ENCODE measurements at regions not wholly inside any gene's neighbourhood (a gene's known extent, or its start where the extent isn't known, plus 50 kb on each side); places are given as distances from the start of the nearest gene placed in this dataset.

DNA sequence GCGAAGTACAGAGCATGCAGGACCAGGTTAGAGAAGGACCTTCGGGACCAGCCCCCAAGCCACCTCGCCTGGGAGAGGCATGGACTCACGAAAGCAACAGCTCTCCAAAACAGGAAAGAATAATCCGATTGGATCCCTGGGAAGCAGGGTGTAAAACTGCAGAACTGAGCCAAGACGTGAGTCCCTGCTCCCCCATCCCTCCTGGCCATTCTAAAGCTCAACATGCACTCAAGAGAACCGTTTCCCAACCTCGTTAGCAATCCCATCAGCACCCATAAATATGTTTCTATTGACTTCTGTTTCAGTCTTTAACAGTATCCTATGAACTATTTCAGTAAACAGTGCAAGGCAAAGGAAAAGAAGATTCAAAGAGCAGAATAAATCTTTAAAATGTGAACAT lies 167.0 kb downstream of the COPRS start:
- WGBS, 2 donors (ENCODE audit: low coverage in 1 of 2), result 76% methylated on average over 8 of the region's 8 CpGs; no CpG with 5 or more reads in 1 of the 2 donors
- Histone ChIP-seq H3K27ac (peak overlapping the region; percentile 28 to 82 (median 63)), H3K36me3 (no peaks in the 10 kb centered on the region), H3K9me3 (no peaks in the 10 kb centered on the region), H3K4me1 (peaks cover 6 to 29% (median 18%) of the 10 kb centered on the region in 4 donors), H3K4me3 (no peak overlapping the region), H3K27me3 (no peaks in the 10 kb centered on the region)
- in situ Hi-C loops (cut with MboI; ENCODE audit: low pct_ligation_motif_present in 1 of 4, low pct_unique_long_range_greater_than_20kb in 1 of 4, low sequenced_read_pairs in 3 of 4) (no loop called here), intact Hi-C loops (cut with DNase I; ENCODE audit: low total_unique reads) (loop anchor here (10.0 kb wide), 1 partner anchor 137 kb away; no protein-coding TSS in a partner anchor)
- TF ChIP-seq EP300 (IDR thresholded peaks at IDR 0.05; ENCODE audit: low read depth), result no peak
- no peak for TF ChIP-seq POLR2AphosphoS5 (IDR thresholded peaks at IDR 0.05)
- DNase-seq, result no peak

GRCh38 chr17:31691251-31691905 lies 167.7 kb downstream of the COPRS start:
- WGBS, 2 donors (ENCODE audit: low coverage in 1 of 2), result 86 to 87% methylated on average over 3 to 9 of the region's 9 CpGs
- no peaks in the 10 kb centered on the region for H3K9me3 ChIP-seq
- peaks cover 5 to 24% (median 13%) of the 10 kb centered on the region in 4 donors for H3K4me1 ChIP-seq
- DNase-seq, result no peak
- TF ChIP-seq POLR2A (IDR thresholded peaks at IDR 0.05) (no peak), POLR2AphosphoS5 (IDR thresholded peaks at IDR 0.05) (no peak), EP300 (IDR thresholded peaks at IDR 0.05; ENCODE audit: low read depth) (no peak)
- H3K4me3 ChIP-seq, result no peak overlapping the region
- H3K27ac ChIP-seq, result peak overlapping the region in 3 of 4 donors; percentile 28 to 82 (median 54)
- in situ Hi-C loops (cut with MboI; ENCODE audit: low pct_ligation_motif_present in 1 of 4, low pct_unique_long_range_greater_than_20kb in 1 of 4, low sequenced_read_pairs in 3 of 4), result no loop called here
- intact Hi-C loops (cut with DNase I; ENCODE audit: low total_unique reads), result loop anchor here (10.0 kb wide), 1 partner anchor 137 kb away; no protein-coding TSS in a partner anchor
- H3K27me3 ChIP-seq, result no peaks in the 10 kb centered on the region
- no peaks in the 10 kb centered on the region for H3K36me3 ChIP-seq

- peaks cover 0 to 17% (median 7%) of the 10 kb centered on the region in 4 donors for H3K4me1 ChIP-seq
- H3K9me3 ChIP-seq, result no peaks in the 10 kb centered on the region
- no peak for TF ChIP-seq POLR2A (IDR thresholded peaks at IDR 0.05)
- TF ChIP-seq CTCF (IDR thresholded peaks at IDR 0.05), result no peak
- TF ChIP-seq POLR2AphosphoS5 (IDR thresholded peaks at IDR 0.05), result no peak
- no peak for TF ChIP-seq EP300 (IDR thresholded peaks at IDR 0.05; ENCODE audit: low read depth)
- H3K4me3 ChIP-seq, result no peak overlapping the region
- in situ Hi-C loops (cut with MboI; ENCODE audit: low pct_ligation_motif_present in 1 of 4, low pct_unique_long_range_greater_than_20kb in 1 of 4, low sequenced_read_pairs in 3 of 4) (no loop called here), intact Hi-C loops (cut with DNase I; ENCODE audit: low total_unique reads) (loop anchor here (10.0 kb wide), 1 partner anchor 135 kb away; no protein-coding TSS in a partner anchor)
- H3K36me3 ChIP-seq, result no peaks in the 10 kb centered on the region
- no peaks in the 10 kb centered on the region for H3K27me3 ChIP-seq
- no peak for DNase-seq
- H3K27ac ChIP-seq, result no peak overlapping the region
- WGBS, 2 donors (ENCODE audit: low coverage in 1 of 2), result 82 to 90% methylated on average over 2 to 3 of the region's 3 CpGs
Measured at GRCh38 chr17:31690151-31690551, 168.9 kb downstream of the COPRS start.

DNA sequence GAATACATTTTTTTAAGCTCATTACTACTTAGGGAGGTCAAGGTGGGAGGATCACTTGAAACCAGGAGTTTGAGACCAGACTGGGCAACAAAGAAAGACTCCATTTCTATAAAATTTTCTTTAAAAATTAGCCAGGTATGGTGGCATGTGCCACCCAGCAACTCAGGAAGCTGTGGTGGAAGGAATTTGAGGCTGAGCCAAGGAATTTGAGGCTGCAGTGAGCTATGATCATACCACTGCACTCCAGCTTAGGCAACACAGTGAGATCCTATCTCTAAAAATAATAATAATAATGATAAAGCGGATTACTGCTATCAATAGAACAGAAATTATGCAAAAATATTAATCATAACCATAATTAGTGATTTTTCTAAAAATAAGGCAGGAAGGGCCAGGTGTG lies 170.3 kb downstream of the COPRS start:
- no peak for DNase-seq
- no peaks in the 10 kb centered on the region for H3K9me3 ChIP-seq
- in situ Hi-C loops (cut with MboI; ENCODE audit: low pct_ligation_motif_present in 1 of 4, low pct_unique_long_range_greater_than_20kb in 1 of 4, low sequenced_read_pairs in 3 of 4) (no loop called here), intact Hi-C loops (cut with DNase I; ENCODE audit: low total_unique reads) (no loop called here)
- no peaks in the 10 kb centered on the region for H3K27me3 ChIP-seq
- TF ChIP-seq CTCF (IDR thresholded peaks at IDR 0.05) (no peak), EP300 (IDR thresholded peaks at IDR 0.05; ENCODE audit: low read depth) (no peak), POLR2A (IDR thresholded peaks at IDR 0.05) (no peak), POLR2AphosphoS5 (IDR thresholded peaks at IDR 0.05) (no peak)
- H3K27ac ChIP-seq, result no peak overlapping the region
- H3K4me3 ChIP-seq, result no peak overlapping the region
- H3K36me3 ChIP-seq, result no peaks in the 10 kb centered on the region
- H3K4me1 ChIP-seq, result peaks cover 0 to 8% (median 4%) of the 10 kb centered on the region in 4 donors
- WGBS, 2 donors (ENCODE audit: low coverage in 1 of 2), result 83 to 94% methylated on average over 1 of the region's 1 CpG

DNA sequence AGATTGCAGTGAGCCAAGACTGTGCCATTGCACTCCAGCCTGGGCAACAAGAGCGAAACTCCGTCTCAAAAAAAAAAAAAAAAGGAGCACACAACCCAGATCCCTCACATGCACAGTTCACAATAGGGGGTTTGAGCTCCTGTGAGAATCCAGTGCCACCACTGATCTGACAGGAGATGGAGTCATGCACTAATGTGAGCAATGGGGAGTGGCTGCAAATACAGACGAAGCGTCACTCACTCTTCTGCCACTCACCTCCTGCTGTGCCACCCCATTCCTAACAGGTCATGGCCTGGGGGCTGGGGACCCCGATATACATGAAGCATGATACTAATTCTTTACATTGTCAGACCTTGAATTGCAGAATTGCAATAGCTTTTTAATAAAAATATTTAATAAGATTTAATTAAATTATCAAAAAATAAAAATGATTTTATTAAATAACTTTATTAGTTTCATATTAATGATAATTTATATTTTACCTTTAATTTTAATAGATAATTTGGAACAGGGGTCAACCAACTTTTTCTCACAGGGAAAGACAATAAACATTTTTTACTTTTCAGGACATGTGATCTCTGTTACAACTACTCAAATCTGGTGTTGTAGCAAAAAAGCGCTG lies 171.4 kb downstream of the COPRS start:
- no peaks in the 10 kb centered on the region for H3K27me3 ChIP-seq
- H3K9me3 ChIP-seq, result no peaks in the 10 kb centered on the region
- in situ Hi-C loops (cut with MboI; ENCODE audit: low pct_ligation_motif_present in 1 of 4, low pct_unique_long_range_greater_than_20kb in 1 of 4, low sequenced_read_pairs in 3 of 4), result no loop called here
- H3K4me3 ChIP-seq, result no peak overlapping the region
- 71 to 90% methylated on average over 3 to 6 of the region's 6 CpGs for WGBS, 2 donors (ENCODE audit: low coverage in 1 of 2)
- no peak overlapping the region for H3K27ac ChIP-seq
- H3K36me3 ChIP-seq, result no peaks in the 10 kb centered on the region
- H3K4me1 ChIP-seq, result peaks cover 0 to 3% (median 0%) of the 10 kb centered on the region in 4 donors
- TF ChIP-seq POLR2AphosphoS5 (IDR thresholded peaks at IDR 0.05) (no peak), POLR2A (IDR thresholded peaks at IDR 0.05) (no peak), CTCF (IDR thresholded peaks at IDR 0.05) (no peak), EP300 (IDR thresholded peaks at IDR 0.05; ENCODE audit: low read depth) (no peak)
- DNase-seq, result no peak
- intact Hi-C loops (cut with DNase I; ENCODE audit: low total_unique reads), result no loop called here
